ENCODE measurements at regions not wholly inside any gene's neighbourhood (a gene's known extent, or its start where the extent isn't known, plus 50 kb on each side); places are given as distances from the start of the nearest gene placed in this dataset.

DNA sequence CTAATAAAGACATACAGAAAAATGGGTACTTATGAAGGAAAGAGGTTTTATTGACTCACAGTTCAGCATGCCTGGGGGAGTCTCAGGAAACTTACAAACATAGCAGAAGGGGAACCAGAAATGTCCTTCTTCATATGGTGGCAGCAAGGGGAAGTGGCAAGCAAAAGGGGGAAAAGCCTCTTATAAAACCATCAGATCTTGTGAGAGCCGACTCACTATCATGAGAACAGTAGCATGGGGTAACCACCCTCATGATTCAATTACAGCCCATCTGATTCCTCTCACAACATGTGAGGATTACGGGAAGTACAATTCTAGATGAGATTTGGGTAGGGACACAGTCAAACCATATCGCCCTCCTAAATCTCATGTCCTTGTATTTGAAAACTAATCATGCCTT, 1305.4 kb upstream of the SORCS1 start:
- H3K27me3 Mint-ChIP-seq (ENCODE audit: low read depth) = peaks cover 34% of the 10 kb centered on the region
- no peaks in the 10 kb centered on the region for H3K4me1 Mint-ChIP-seq
- ChIA-PET POLR2A (no interaction called here), CTCF (no interaction called here)
- no peak overlapping the region for H3K27ac Mint-ChIP-seq
- DNase-seq (ENCODE audit: low spot score) = no peak
- peaks cover 30% of the 10 kb centered on the region for H3K9me3 Mint-ChIP-seq
- no peak for ATAC-seq
- no peak for TF ChIP-seq TEAD1 (CRISPR knock-in tag; IDR thresholded peaks at IDR 0.05)
- TF ChIP-seq, protein P1, sequence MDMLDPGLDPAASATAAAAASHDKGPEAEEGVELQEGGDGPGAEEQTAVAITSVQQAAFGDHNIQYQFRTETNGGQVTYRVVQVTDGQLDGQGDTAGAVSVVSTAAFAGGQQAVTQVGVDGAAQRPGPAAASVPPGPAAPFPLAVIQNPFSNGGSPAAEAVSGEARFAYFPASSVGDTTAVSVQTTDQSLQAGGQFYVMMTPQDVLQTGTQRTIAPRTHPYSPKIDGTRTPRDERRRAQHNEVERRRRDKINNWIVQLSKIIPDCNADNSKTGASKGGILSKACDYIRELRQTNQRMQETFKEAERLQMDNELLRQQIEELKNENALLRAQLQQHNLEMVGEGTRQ (CRISPR knock-in tag; IDR thresholded peaks at IDR 0.05) = no peak
- TF ChIP-seq, protein P2, sequence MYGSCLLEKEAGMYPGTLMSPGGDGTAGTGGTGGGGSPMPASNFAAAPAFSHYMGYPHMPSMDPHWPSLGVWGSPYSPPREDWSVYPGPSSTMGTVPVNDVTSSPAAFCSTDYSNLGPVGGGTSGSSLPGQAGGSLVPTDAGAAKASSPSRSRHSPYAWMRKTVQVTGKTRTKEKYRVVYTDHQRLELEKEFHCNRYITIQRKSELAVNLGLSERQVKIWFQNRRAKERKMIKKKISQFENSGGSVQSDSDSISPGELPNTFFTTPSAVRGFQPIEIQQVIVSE (CRISPR knock-in tag; IDR thresholded peaks at IDR 0.05; ENCODE audit: borderline replicate concordance) = no peak
- TF ChIP-seq, protein P3, sequence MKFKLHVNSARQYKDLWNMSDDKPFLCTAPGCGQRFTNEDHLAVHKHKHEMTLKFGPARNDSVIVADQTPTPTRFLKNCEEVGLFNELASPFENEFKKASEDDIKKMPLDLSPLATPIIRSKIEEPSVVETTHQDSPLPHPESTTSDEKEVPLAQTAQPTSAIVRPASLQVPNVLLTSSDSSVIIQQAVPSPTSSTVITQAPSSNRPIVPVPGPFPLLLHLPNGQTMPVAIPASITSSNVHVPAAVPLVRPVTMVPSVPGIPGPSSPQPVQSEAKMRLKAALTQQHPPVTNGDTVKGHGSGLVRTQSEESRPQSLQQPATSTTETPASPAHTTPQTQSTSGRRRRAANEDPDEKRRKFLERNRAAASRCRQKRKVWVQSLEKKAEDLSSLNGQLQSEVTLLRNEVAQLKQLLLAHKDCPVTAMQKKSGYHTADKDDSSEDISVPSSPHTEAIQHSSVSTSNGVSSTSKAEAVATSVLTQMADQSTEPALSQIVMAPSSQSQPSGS (CRISPR knock-in tag; IDR thresholded peaks at IDR 0.05; ENCODE audit: borderline replicate concordance, low read depth) = no peak
- TF ChIP-seq, protein P4, sequence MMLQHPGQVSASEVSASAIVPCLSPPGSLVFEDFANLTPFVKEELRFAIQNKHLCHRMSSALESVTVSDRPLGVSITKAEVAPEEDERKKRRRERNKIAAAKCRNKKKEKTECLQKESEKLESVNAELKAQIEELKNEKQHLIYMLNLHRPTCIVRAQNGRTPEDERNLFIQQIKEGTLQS (CRISPR knock-in tag; conservative IDR thresholded peaks at IDR 0.05) = no peak
- TF ChIP-seq, protein P5, sequence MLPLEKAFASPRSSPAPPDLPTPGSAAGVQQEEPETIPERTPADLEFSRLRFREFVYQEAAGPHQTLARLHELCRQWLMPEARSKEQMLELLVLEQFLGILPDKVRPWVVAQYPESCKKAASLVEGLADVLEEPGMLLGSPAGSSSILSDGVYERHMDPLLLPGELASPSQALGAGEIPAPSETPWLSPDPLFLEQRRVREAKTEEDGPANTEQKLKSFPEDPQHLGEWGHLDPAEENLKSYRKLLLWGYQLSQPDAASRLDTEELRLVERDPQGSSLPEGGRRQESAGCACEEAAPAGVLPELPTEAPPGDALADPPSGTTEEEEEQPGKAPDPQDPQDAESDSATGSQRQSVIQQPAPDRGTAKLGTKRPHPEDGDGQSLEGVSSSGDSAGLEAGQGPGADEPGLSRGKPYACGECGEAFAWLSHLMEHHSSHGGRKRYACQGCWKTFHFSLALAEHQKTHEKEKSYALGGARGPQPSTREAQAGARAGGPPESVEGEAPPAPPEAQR (CRISPR knock-in tag; IDR thresholded peaks at IDR 0.05) = no peak
- no peak for TF ChIP-seq EMX1 (CRISPR knock-in tag; IDR thresholded peaks at IDR 0.05)
- TF ChIP-seq, protein P6, sequence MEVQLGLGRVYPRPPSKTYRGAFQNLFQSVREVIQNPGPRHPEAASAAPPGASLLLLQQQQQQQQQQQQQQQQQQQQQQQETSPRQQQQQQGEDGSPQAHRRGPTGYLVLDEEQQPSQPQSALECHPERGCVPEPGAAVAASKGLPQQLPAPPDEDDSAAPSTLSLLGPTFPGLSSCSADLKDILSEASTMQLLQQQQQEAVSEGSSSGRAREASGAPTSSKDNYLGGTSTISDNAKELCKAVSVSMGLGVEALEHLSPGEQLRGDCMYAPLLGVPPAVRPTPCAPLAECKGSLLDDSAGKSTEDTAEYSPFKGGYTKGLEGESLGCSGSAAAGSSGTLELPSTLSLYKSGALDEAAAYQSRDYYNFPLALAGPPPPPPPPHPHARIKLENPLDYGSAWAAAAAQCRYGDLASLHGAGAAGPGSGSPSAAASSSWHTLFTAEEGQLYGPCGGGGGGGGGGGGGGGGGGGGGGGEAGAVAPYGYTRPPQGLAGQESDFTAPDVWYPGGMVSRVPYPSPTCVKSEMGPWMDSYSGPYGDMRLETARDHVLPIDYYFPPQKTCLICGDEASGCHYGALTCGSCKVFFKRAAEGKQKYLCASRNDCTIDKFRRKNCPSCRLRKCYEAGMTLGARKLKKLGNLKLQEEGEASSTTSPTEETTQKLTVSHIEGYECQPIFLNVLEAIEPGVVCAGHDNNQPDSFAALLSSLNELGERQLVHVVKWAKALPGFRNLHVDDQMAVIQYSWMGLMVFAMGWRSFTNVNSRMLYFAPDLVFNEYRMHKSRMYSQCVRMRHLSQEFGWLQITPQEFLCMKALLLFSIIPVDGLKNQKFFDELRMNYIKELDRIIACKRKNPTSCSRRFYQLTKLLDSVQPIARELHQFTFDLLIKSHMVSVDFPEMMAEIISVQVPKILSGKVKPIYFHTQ (CRISPR knock-in tag; IDR thresholded peaks at IDR 0.05) = no peak
- no peak for TF ChIP-seq ESRRA (CRISPR knock-in tag; IDR thresholded peaks at IDR 0.05; ENCODE audit: borderline replicate concordance)
- TF ChIP-seq, protein P7, sequence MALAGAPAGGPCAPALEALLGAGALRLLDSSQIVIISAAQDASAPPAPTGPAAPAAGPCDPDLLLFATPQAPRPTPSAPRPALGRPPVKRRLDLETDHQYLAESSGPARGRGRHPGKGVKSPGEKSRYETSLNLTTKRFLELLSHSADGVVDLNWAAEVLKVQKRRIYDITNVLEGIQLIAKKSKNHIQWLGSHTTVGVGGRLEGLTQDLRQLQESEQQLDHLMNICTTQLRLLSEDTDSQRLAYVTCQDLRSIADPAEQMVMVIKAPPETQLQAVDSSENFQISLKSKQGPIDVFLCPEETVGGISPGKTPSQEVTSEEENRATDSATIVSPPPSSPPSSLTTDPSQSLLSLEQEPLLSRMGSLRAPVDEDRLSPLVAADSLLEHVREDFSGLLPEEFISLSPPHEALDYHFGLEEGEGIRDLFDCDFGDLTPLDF (CRISPR knock-in tag; IDR thresholded peaks at IDR 0.05) = no peak
- TF ChIP-seq ETV6 (CRISPR knock-in tag; IDR thresholded peaks at IDR 0.05) = no peak
- no peak for TF ChIP-seq ZNF138 (CRISPR knock-in tag; conservative IDR thresholded peaks at IDR 0.05)
- TF ChIP-seq, protein P8, sequence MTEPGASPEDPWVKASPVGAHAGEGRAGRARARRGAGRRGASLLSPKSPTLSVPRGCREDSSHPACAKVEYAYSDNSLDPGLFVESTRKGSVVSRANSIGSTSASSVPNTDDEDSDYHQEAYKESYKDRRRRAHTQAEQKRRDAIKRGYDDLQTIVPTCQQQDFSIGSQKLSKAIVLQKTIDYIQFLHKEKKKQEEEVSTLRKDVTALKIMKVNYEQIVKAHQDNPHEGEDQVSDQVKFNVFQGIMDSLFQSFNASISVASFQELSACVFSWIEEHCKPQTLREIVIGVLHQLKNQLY (CRISPR knock-in tag; IDR thresholded peaks at IDR 0.05) = no peak
- TF ChIP-seq, protein P9, sequence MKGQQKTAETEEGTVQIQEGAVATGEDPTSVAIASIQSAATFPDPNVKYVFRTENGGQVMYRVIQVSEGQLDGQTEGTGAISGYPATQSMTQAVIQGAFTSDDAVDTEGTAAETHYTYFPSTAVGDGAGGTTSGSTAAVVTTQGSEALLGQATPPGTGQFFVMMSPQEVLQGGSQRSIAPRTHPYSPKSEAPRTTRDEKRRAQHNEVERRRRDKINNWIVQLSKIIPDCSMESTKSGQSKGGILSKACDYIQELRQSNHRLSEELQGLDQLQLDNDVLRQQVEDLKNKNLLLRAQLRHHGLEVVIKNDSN (CRISPR knock-in tag; IDR thresholded peaks at IDR 0.05) = no peak
- TF ChIP-seq FOXP1 (CRISPR knock-in tag; IDR thresholded peaks at IDR 0.05; ENCODE audit: borderline replicate concordance) = no peak
- no peak for TF ChIP-seq ZNF317 (CRISPR knock-in tag; IDR thresholded peaks at IDR 0.05; ENCODE audit: borderline replicate concordance, low read depth)
- TF ChIP-seq, protein P10, sequence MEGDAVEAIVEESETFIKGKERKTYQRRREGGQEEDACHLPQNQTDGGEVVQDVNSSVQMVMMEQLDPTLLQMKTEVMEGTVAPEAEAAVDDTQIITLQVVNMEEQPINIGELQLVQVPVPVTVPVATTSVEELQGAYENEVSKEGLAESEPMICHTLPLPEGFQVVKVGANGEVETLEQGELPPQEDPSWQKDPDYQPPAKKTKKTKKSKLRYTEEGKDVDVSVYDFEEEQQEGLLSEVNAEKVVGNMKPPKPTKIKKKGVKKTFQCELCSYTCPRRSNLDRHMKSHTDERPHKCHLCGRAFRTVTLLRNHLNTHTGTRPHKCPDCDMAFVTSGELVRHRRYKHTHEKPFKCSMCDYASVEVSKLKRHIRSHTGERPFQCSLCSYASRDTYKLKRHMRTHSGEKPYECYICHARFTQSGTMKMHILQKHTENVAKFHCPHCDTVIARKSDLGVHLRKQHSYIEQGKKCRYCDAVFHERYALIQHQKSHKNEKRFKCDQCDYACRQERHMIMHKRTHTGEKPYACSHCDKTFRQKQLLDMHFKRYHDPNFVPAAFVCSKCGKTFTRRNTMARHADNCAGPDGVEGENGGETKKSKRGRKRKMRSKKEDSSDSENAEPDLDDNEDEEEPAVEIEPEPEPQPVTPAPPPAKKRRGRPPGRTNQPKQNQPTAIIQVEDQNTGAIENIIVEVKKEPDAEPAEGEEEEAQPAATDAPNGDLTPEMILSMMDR (IDR thresholded peaks at IDR 0.05) = no peak
- peaks cover 14% of the 10 kb centered on the region for H3K36me3 Mint-ChIP-seq
- H3K4me3 Mint-ChIP-seq = no peak overlapping the region

Data from WTC11 (cell line).